ENCODE measurements at regions not wholly inside any gene's neighbourhood (a gene's known extent, or its start where the extent isn't known, plus 50 kb on each side); places are given as distances from the start of the nearest gene placed in this dataset.
"Not testable (repeated sequence)": the region's sequence is repeated elsewhere in the genome, so short reads cannot be mapped to it uniquely, and the experiment has no call there.

DNA sequence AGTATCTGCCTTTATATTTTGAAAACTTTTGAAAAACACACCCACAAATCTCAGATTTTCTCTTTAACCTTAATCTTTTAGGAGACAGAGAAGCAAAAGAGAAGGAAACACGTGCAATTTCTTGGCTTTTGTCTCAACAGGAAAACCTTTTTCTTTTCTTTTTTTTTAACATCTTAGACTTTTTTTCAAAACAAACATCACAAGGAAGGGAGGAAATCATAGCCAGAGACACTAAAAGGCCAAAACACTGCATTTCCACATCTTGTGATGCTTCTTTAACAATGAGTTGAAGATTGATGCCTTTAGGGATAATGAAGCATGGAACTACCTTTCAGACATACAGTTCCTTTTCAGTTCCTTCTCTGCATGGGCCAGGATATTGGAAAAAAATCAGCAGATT lies 136.6 kb upstream of the NRBF2 start:
- no peak for DNase-seq

- no peak for DNase-seq
These were observed 140.0 kb upstream of the NRBF2 start for GRCh38 chr10:62993121-62993520.

- DNase-seq: no peak
These were observed 140.9 kb upstream of the NRBF2 start for GRCh38 chr10:62992145-62992721.

DNA sequence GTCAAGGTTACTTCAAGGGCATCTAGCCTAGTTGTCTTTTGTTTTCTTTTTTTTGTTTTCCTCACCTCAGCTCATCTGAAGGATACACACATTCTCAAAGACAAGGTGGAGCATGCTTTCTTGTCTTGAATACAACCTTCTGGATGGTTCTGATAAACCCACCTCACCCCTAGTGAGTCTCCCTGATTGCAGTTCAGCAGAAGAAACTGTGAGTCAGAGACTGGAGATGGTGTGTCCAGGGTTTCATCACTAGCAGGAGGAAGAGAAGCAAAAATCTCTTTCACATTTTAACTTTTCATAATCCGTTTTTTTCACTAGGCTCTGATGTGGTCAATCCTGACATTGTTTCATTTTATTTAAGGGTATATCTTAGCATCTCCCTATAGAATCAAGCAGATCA lies 143.0 kb upstream of the NRBF2 start:
- no peak for DNase-seq

- DNase-seq: no peak
These were observed 147.1 kb upstream of the NRBF2 start for GRCh38 chr10:62985807-62986600.

DNA sequence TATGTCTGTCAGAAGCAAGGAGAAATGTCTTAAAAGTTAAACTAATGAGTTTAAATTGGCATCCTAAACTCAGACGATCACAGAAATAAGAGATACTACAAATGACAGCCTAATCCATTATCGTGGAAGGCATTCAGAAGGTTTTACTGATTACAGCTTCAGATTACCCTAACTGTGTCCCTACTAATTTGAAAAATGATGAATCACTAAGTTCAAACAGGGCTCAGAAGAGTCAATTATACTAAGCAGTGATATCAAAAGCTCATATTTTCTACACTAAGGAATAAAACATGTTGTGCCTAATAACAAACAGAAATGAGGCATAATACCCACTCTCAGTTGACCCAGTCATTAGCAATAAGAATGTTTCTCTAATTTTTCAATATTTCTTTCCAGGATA lies 152.0 kb upstream of the NRBF2 start:
- no peak for DNase-seq

- DNase-seq: no peak
These were observed 152.4 kb upstream of the NRBF2 start for GRCh38 chr10:62980687-62981086.

DNA sequence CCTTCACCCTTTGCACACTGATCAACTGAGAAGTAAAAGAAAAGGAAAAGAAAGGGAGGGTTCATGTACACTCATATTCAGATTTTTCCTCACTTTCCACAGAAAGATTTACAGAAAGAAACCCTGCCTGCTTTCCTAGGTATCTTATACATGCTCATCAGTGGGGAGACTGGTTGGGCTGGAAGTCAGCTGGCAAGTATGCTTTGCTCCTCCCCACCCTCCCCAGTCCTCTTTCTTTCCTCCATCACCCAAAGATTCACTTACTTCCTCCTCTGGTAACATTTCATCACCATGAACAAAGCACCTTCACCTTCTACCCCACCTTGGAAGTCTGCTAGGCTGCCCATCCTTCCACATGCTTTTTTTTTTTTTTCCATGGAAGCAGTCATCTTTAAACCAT lies 153.2 kb upstream of the NRBF2 start:
- no peak for DNase-seq

GRCh38 chr10:62978482-62978881 lies 154.6 kb upstream of the NRBF2 start:
- no peak for DNase-seq

GRCh38 chr10:62974795-62975194 lies 158.3 kb upstream of the NRBF2 start:
- DNase-seq: not testable (repeated sequence)

DNA sequence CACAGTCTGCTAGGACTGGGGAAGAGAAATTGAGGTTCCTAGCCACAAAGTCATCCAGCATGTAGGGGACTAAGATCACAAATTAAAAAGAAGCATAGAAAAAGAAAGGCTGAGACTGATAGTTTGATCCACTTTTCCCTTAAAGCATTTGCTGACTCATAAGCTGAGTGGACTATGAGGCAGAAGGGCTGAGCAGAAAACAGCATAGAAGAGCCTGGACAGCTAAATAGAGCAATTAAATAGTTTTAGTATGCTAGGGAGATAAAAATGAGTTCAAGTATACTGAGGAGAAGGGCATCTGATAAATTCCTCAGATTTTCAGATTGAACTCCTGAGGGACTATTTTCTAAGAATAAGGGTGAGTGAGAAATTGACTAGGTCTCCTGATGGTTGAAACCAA lies 155.9 kb upstream of the EGR2 start:
- no peak for DNase-seq

- DNase-seq: no peak
These were observed 147.9 kb upstream of the EGR2 start for GRCh38 chr10:62964026-62964425.

DNA sequence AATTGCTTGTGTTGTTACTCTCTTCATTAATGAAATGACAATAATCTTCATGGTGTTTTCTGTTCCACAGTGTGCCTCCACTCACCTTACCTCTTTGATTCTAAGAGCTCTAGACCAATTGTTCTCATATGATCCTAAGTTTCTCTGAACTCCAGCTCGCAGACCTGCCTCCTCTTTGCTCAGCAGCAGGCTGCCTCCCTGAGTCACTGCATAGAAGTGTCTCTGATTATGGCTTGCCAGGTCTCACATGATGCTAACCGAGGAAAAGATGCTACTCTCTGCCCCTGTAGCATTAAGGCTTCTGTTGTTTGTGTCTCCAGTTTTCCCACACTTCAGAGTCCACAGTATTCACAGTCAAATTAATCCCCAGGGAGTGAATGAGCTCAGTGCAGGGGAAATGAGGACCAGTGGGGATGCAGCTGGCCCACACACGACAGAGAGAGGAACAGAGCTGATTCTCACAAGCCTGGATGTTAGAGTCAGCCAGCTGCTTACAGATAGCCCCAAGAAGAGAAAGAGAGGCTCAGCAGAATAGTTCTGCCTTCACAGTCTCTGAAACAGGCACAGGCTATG lies 145.9 kb upstream of the EGR2 start:
- no peak for DNase-seq

DNA sequence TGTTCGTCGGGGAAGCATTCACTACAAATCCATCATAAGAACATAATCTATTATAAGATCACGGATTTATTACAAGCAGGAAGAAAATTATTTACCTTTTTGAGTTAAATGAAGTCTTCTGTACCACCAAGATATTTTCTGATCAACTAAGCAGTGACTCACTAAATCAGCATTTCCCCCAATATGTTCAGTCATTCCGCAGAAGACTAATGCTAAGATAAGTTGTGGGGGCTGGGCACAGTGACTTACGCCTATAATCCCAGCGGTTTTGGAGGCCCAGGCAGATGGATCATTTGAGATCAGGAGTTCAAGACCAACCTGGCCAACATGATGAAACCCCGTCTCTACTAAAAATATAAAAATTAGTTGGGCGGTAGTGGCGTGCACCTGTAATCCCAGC lies 144.2 kb upstream of the EGR2 start:
- no peak for DNase-seq

DNA sequence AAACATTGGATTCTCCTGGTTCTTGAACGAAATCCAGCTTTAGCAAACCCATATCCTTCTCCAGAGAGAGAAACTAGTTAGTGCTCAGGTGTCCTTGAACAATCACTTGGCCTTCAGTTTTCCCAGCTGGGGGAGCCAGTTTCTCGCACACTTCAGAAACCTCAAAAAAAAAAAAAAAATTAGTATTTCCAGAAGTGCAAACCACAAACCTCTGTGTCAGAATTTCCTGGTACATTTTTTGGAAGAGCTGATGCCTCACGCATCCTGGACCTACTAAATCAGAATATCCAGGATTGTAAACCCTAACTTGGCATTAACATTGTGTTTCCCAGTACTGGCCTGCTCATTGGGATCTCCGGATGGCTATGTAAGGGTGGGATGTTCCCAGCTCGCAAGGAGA lies 143.4 kb upstream of the EGR2 start:
- no peak for DNase-seq

- DNase-seq: no peak
These were observed 142.8 kb upstream of the EGR2 start for GRCh38 chr10:62958980-62959379.

DNA sequence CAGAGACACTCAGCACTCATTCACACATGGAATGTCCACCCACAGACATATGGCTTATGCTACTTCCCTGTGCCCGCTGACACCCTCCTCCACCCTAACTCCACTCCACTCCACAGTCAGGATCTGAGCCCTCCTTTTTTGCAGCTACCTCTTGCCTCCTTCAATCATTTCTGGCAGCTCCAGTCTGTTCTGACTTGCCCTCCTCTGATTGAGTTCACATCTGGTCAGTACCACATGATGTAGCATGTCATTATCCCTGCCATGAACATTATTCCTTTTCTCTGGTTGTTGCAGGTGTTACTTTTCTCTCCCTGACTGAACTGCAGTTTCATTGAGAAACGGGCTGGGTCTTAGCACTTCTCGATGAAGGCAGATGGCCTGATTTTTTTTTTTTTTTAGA lies 130.1 kb upstream of the EGR2 start:
- DNase-seq: no peak

DNA sequence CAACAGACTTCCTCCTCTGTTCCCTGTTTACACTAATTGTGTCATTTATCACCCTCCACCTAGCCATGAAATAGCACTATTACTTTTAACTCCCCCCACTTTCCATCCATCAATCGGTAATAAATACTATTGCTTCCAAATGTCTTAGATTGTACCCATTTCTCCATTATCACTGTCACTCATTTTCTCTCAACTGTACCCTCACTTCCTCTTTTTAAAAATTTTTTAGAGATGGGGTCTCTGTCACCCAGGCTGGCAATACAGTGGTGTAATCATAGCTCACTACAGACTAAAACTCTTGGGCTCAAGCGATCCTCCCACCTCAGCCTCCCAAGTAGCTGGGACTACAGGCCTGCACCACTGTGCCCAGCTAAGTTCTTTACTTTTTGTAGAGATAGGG lies 123.5 kb upstream of the EGR2 start:
- no peak for DNase-seq

DNA sequence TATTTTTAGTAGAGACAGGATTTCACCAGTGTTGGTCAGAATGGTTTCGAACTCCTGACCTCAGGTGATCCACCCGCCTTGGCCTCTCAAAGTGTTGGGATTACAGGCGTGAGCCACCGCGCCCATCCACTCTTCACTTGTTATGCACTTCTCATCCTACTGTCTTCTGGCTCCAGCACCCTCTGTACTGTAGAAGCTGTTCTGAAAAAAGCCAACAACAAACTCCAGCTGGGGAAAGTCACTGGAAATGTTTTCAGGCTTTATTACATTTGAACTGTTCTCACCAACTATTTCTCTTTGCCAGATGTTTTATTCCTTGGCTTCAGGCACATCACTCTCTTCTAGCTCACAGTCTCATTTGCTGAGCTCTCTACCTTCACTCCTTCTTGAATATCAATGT lies 122.5 kb upstream of the EGR2 start:
- DNase-seq: no peak

DNA sequence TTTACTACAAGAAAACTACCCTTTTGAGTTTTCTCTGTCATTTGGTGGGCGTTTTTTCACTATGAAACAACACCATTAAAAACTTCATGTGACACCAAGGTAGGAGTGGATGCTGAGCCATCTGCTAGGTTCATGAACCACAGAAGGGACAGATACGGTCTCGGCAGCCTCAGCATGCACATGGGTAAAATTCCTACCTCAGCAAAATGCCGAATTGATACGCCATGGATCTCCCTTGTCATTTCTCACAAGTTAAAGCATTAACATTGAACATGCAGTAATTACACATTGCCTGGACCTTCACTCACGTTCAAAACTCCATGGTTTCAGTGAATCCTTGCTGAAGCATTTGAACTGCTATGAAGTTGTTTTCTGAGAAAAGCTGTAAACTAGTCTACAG lies 121.5 kb upstream of the EGR2 start:
- DNase-seq: no peak

GRCh38 chr10:62935022-62935421 lies 118.9 kb upstream of the EGR2 start:
- no peak for DNase-seq

DNA sequence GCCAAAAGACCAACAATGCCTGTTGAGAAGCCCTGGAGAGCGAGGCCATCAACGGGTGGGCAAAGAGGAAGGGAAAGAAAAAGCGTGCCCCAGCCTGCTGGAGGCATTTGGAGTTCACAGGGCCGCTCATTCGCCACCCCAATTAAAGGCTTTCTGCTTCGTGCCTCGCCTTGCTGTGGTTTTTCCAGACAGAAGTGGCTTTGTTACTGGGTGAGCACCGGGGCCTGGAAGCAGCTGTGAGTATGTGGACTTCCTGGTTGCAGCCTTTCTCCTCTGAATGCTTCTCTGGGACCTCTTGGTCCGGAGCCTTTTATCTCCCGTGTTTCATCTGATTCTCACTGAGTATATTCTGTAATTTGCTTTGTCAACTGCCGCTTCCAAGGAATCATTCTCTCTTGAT lies 118.1 kb upstream of the EGR2 start:
- DNase-seq: no peak

GRCh38 chr10:62928763-62929162 lies 112.6 kb upstream of the EGR2 start:
- not testable (repeated sequence) for DNase-seq

DNA sequence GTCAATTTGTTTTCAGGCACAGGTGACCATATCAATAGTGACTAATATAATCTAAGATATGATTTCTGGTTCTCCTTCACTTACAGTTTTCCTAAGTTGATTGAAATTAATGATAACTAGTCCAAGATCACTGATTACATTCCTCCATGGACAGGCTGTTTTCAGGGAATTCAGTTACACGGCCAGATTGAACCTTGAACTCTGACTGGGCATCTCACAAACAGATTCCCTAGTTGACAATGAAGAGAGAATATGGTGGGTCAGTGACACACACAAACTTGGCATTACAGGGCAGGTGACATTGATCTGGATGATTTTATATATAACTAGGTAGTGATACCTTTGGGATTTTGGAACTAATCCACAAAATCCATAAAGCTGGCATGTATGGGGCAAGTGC lies 110.2 kb upstream of the EGR2 start:
- no peak for DNase-seq

- DNase-seq: no peak
These were observed 108.2 kb upstream of the EGR2 start for GRCh38 chr10:62924344-62924748.
